ENCODE measurements at regions not wholly inside any gene's neighbourhood (a gene's known extent, or its start where the extent isn't known, plus 50 kb on each side); places are given as distances from the start of the nearest gene placed in this dataset.

DNA sequence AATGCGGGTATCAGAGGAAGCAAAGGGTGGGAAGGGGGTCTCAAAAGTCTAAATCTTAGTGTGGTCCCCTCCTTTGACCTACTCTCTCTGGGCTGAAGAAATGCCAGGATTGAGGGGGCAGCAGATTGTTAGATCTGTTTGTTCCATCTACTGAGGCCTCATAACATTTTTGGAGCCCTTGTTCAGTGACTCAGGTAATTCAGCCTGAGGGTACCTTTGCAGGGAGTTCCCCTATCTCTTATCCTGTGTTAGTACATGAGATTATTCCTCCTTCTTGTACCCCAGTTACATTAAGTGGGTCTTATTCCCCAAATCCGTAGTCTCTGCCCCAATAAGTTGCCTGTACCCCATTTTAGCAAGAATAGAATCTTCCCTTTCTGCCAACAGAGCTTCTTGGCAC, 79.0 kb downstream of the RTL9 start:
- TF ChIP-seq, protein P1, sequence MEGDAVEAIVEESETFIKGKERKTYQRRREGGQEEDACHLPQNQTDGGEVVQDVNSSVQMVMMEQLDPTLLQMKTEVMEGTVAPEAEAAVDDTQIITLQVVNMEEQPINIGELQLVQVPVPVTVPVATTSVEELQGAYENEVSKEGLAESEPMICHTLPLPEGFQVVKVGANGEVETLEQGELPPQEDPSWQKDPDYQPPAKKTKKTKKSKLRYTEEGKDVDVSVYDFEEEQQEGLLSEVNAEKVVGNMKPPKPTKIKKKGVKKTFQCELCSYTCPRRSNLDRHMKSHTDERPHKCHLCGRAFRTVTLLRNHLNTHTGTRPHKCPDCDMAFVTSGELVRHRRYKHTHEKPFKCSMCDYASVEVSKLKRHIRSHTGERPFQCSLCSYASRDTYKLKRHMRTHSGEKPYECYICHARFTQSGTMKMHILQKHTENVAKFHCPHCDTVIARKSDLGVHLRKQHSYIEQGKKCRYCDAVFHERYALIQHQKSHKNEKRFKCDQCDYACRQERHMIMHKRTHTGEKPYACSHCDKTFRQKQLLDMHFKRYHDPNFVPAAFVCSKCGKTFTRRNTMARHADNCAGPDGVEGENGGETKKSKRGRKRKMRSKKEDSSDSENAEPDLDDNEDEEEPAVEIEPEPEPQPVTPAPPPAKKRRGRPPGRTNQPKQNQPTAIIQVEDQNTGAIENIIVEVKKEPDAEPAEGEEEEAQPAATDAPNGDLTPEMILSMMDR (IDR thresholded peaks at IDR 0.05; ENCODE audit: low read length) = no peak
- no peak for TF ChIP-seq EZH2 (IDR thresholded peaks at IDR 0.05; ENCODE audit: borderline replicate concordance, low read length)
